Stimulated activated CD8-positive, alpha-beta memory T cell treated with anti-CD3 and anti-CD28 coated beads, Interleukin-7, amount 100 ng/mL, for 24 hours (primary cell): ENCODE measurements at regions not wholly inside any gene's neighbourhood (a gene's known extent, or its start where the extent isn't known, plus 50 kb on each side); places are given as distances from the start of the nearest gene placed in this dataset.
"Not testable (repeated sequence)": the region's sequence is repeated elsewhere in the genome, so short reads cannot be mapped to it uniquely, and the experiment has no call there.

Experiments
- DNase-seq: peaks from one replicate; pipeline ENCODE4 v3.0.0-alpha.2; 2020; ENCODE audit warnings: low read depth

- no peak for DNase-seq
Observed at GRCh38 chr2:88924533-88924932, 233.1 kb downstream of the RPIA start.

DNA sequence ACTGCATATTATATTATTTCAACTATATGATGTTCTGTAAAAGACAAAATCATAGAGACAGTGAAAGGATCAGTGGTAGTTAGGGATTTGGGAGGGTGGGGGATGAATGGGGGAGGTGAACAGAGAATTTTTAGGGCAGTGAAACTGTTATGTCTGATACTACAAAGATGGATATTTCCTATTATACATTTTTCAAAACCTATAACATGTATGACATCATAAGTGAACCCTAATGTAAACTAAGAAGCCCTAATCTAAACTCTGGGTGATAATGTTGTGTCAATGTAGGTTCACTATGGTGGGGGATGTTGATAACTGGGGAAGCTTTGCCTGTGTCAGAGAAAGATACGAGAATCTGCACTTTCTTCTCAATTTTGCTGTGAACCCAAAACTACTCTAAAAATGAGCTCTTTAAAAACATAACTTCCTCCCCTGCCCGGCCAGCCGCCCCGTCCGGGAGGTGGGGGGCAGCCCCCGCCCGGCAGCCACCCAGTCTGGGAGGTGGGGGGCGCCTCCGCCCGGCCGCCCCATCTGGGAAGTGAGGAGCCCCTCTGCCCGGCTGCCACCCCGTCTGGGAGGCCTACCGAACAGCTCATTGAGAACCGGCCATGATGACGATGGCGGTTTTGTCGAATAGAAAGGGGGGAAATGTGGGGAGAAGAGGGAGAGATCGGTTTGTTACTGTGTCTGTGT is 234.4 kb downstream of the RPIA start:
- DNase-seq = no peak

DNA sequence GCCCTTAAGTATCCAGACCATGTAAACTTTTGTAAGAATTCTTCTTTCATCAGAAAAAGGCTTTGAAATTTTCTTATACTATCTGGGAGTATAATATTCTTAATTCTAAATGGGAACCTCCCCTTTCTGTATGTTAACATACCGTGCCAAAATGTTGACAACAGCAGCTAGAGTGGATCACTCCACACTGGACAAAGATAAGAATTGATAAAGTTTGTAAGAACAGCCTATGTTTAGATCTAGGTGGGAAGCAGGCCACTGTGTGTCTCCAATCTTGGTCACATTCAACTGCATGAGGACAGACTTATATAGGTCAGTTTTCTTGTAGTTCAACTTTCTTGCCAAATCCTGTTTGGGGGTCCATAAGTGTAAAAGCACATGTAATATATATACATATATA is 235.7 kb downstream of the RPIA start:
- DNase-seq = no peak

GRCh38 chr2:88930659-88931058 is 239.2 kb downstream of the RPIA start:
- no peak for DNase-seq

- DNase-seq = no peak
Observed at GRCh38 chr2:88932686-88933085, 241.2 kb downstream of the RPIA start.

DNA sequence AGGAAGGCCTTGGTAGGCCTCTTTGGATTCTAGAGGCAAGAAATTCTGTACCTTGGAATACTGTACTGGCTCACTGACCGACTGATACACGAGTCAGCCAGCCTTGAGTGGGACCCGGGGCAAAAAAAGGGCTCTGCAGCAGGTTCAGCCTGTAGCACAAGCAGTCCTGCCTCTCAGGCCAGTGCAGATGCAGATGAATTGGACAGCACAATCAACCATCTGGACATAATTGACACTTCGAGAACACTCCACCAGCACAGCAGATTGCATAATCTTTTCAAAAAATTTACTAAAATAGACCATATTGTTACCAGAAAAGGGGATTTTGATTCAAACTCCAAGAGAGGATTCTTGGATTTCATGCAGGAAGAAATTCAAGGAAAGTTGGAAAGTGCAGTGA is 241.6 kb downstream of the RPIA start:
- no peak for DNase-seq

GRCh38 chr2:88933980-88934379 is 242.5 kb downstream of the RPIA start:
- no peak for DNase-seq

DNA sequence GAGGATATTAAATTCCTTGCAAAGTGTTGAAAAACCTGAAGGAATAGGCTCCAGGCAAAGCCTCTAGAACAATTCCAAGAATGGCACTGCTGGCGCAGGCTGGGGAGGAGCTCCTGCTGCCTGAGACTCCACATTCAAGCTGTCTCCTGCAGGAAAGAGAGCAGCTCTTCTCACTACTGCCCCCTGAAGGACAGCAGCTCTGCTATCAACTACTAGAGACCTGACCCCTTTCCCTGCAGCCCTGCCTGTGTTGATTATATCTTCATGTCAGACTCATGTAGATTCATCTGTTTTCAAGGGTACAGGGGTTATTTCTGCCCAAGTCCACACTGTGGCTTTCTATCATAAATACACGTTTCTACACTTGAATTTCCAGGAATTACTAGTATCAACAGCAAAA is 249.7 kb downstream of the RPIA start:
- DNase-seq = not testable (repeated sequence)

- no peak for DNase-seq
Observed at GRCh38 chr2:88942798-88943197, 251.3 kb downstream of the RPIA start.

DNA sequence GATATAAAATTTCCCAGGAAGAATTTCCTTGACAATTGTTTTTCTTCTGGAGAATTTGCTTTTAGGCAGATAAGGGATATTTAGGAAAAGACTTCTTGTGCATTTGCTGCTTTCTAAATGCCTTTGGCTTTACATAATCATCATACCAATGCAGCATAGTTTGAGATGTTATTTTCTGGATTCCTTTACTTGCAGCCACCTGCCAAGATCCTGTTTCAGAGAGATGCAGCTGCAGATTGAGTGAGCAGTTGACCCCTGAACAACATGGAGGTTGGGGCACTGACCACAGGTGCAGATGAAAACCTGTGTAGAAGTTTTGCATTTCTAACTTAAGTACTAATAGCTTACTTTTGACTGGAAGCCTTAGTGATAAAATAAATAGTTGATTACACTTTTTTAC is 257.9 kb downstream of the RPIA start:
- DNase-seq = no peak

DNA sequence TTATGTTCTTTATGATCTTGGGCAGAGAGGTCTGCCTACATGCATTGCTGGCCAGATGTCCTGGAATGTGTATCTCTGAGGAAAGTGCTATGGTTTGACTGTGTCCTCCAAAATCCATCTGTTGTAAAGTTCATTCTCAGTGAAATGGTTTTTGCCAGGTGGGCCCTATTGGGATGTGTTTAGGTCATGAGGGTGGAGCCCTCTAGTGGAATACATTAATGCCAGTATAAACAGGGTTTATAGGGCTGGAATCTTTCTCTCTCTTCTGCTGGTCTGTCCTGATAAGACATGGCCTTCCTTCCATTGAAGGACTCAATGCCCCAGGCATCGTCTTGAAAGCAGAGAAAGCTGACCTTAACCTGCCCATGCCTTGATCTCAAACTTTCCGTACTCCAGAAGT is 258.5 kb downstream of the RPIA start:
- DNase-seq = no peak

- no peak for DNase-seq
Observed at GRCh38 chr2:88955607-88956006, 264.1 kb downstream of the RPIA start.

DNA sequence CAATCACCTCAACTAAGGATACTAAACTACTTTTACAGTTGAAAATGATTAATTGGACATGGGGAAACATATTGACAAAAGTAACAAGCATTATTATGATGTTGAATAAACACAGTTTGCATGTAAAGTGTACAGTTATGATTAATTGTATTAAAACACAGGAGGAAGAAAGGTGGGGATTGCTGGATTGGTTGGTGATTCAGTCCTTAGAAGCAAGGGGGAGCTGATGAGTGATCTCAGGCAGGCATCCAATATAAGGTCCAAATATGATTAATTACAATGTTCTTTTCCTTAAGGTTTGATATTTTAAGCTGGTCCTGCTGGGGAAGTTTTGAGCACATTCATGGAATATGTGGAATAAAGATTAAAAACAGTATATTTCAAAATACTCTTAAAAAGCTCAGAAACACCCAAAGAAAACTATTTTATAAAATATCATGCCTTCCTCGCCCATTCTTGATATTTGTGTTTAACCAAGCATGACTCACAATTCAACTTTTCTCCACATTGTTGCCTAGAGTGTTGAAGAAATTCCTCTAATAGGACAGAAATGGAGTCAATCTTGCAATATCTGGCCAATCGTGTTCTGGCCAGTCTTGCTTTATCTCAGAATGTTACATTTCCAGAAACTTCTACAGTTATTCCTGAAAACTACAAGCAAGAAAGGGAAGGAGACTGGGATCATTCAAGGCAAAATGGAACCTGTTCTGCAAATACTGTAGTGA is 268.2 kb downstream of the RPIA start:
- DNase-seq = no peak

- DNase-seq = not testable (repeated sequence)
Observed at GRCh38 chr2:88961323-88961722, 269.9 kb downstream of the RPIA start.

DNA sequence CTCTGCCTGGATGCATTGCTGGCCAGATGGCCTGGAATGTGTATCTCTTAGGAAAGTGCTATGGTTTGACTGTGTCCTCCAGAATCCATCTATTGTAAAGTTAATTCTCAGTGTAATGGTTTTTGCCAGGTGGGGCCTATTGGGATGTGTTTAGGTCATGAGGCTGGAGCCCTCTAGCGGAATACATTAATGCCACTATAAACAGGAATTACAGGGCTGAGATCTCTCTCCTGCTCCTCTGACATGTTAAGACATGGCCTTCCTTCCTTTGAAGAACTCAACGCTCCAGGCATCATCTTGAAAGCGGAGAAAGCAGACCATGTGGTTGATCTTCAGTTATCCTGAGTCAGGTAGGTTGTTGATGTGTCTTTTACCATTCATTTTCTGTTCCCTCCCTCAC is 276.4 kb downstream of the RPIA start:
- DNase-seq = no peak

DNA sequence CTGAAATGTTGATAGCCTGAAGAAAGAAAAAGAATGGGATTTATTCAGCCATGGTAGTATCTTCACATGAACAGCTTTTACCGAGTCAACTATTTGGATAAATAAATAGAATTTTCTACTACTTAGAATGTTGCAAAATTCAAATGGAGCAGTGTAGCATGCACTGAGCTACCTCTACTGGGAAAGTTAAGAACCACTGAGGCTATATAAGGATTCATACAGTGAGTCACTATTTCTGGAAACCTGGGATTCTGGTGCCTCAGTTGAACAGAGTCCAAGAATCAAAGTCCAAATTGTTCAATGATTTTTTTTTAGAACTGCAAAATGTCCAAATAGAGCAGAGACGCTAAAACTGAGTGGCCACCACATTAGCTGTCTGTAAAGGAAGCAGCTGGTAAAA is 286.5 kb downstream of the RPIA start:
- not testable (repeated sequence) for DNase-seq

DNA sequence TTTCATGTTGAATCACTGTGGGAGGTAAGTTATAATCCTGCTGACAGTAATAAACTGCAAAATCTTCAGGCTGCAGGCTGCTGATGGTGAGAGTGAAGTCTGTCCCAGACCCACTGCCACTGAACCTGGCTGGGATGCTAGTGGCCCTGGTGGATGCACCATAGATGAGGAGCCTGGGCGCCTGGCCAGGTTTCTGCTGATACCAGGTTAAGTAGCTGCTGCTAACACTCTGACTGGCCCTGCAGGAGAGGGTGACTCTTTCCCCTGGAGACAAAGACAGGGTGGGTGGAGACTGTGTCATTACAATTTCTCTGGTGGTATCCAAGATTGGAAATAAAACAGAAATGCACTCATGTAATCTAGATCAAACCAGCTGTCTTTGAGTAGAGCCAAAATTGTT is 287.0 kb downstream of the RPIA start:
- not testable (repeated sequence) for DNase-seq

DNA sequence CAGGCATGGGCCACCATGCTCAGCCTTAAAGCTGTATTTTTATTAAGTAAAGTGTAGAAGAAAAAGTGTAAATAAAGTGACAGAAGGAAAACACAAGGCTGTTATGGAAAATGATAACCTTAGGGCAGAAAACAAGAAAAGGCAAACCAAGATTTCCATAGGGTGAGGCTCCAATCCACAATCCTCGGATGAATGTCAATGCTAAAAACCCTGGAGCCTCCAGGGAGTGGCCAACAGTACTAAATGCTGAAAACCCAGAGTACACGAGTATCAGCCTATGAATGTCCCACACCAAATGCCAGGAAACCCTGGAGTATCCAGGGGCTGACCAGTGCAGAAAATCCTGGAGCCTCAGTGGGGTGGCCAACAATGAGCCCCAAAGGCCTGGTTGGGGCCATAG is 292.6 kb downstream of the RPIA start:
- not testable (repeated sequence) for DNase-seq

DNA sequence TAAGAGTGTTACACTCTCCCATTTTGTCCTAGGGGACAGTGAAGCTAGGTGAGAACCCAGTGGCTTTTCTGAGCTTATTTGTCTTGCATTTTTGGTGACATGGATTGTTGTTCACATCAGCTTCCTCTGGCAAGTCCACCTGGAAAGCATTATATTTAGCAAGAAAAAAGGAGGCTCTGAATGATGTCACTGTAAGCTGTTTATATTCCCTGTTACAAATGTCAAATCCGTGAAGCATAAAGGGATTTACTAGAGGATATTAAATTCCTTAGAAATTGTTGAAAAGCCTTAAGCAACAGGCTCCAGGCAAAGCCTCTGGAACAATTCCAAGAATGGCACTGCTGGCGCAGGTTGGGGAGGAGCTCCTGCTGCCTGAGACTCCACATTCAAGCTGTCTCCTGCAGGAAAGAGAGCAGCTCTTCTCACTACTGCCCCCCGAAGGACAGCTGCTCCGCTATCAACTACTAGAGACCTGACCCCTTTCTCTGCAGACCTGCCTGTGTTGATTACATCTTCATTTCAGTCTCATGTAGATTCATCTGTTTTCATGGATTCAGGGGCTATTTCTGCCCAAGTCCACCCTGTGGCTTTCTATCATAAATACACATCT is 295.4 kb downstream of the RPIA start:
- DNase-seq = not testable (repeated sequence)

DNA sequence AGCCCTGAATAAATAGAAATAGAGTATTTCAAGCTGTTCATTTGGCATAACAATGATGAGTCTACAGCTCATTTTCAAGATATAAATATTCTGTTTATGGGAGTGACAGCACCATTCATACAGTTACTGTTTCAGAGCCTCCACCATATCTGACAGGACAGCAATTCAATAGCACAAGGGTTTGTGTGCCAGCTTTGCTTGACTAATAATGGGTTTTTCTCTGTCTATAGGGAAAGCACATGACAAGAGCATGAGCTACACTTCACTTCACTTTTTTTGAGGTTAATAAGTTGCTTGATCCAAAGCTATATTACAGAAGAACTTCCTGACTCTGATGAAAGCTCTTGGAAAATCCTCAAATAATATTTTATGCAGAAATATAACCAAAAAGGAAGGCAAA is 297.1 kb downstream of the RPIA start:
- DNase-seq = not testable (repeated sequence)

- DNase-seq = not testable (repeated sequence)
Observed at GRCh38 chr2:88992819-88993218, 301.3 kb downstream of the RPIA start.

- DNase-seq = not testable (repeated sequence)
Observed at GRCh38 chr2:88994856-88995255, 303.4 kb downstream of the RPIA start.

GRCh38 chr2:88996588-88996987 is 305.1 kb downstream of the RPIA start:
- not testable (repeated sequence) for DNase-seq
